SW480 (cell line): ENCODE measurements at regions not wholly inside any gene's neighbourhood (a gene's known extent, or its start where the extent isn't known, plus 50 kb on each side); places are given as distances from the start of the nearest gene placed in this dataset.

Experiments used
- DNase-seq: peaks from one replicate; pipeline ENCODE4 v3.0.0-alpha.2; 2016; ENCODE audit warnings: low spot score

- no peak for DNase-seq
Observed at GRCh38 chr2:43034242-43034619, 192.2 kb downstream of the ZFP36L2 start.

- DNase-seq, result no peak
Observed at GRCh38 chr2:43033466-43034241, 192.8 kb downstream of the ZFP36L2 start.

GRCh38 chr2:43033016-43033270, 193.5 kb downstream of the ZFP36L2 start:
- no peak for DNase-seq

GRCh38 chr2:43032213-43033015, 194.0 kb downstream of the ZFP36L2 start:
- no peak for DNase-seq

- no peak for DNase-seq
Observed at GRCh38 chr2:43031471-43032212, 194.8 kb downstream of the ZFP36L2 start.

GRCh38 chr2:43030551-43031307, 195.7 kb downstream of the ZFP36L2 start:
- no peak for DNase-seq

GRCh38 chr2:43029186-43029585, 197.2 kb downstream of the ZFP36L2 start:
- no peak for DNase-seq

- DNase-seq, result no peak
Observed at GRCh38 chr2:43028188-43028587, 198.2 kb downstream of the ZFP36L2 start.

GRCh38 chr2:43027097-43027873, 199.1 kb downstream of the ZFP36L2 start:
- peak; percentile 70 for DNase-seq

- no peak for DNase-seq
Observed at GRCh38 chr2:43026426-43027096, 199.8 kb downstream of the ZFP36L2 start.

GRCh38 chr2:43025709-43026295, 200.6 kb downstream of the ZFP36L2 start:
- no peak for DNase-seq

- peak; percentile 43 for DNase-seq
Observed at GRCh38 chr2:43024515-43025011, 201.8 kb downstream of the ZFP36L2 start.

- DNase-seq, result no peak
Observed at GRCh38 chr2:43023791-43024514, 202.5 kb downstream of the ZFP36L2 start.

- DNase-seq, result no peak
Observed at GRCh38 chr2:43022896-43023295, 203.5 kb downstream of the ZFP36L2 start.

- peak; percentile 98 for DNase-seq
Observed at GRCh38 chr2:43021791-43022509, 204.5 kb downstream of the ZFP36L2 start.

- DNase-seq, result peak; percentile 74
Observed at GRCh38 chr2:43020990-43021669, 205.3 kb downstream of the ZFP36L2 start.

GRCh38 chr2:43020296-43020695, 206.1 kb downstream of the ZFP36L2 start:
- no peak for DNase-seq

GRCh38 chr2:43019536-43020183, 206.7 kb downstream of the ZFP36L2 start:
- DNase-seq, result no peak
